ENCODE measurements at regions not wholly inside any gene's neighbourhood (a gene's known extent, or its start where the extent isn't known, plus 50 kb on each side); places are given as distances from the start of the nearest gene placed in this dataset.

DNA sequence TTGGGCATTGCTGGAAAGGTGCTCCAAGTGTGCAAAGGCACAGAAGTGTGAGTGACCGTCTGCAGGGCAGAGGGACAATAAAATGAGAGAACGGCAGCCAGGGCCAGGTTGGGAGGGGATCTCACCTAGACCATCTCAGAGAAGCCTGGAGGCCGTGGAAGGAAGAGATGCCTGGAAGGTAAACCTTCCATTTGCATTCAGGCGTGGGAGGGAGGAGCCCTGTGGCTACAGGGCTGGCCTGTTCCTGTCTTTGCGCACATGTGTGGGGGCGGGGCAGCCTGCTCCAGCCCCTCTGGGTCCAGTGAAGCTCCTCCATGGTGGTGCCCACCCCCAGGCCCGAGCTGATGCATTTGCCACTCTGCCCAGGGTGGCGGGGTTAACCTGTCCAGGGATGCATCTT is 473.6 kb upstream of the MGMT start:
- FAIRE-seq, result no peak
- TF ChIP-seq SPI1 (IDR thresholded peaks at IDR 0.05; ENCODE audit: low read depth, low read length), result no peak
- no peak for TF ChIP-seq POU2F2 (IDR thresholded peaks at IDR 0.05; ENCODE audit: low read depth, low read length)
- no peak for TF ChIP-seq TAF1 (IDR thresholded peaks at IDR 0.05; ENCODE audit: low read depth, low read length)
- TF ChIP-seq POLR2AphosphoS5 (IDR thresholded peaks at IDR 0.05; ENCODE audit: low read depth, low read length), result no peak
- no peak for TF ChIP-seq PAX5 (IDR thresholded peaks at IDR 0.05; ENCODE audit: insufficient read depth, low read length, severe bottlenecking)
- no peak for TF ChIP-seq POLR2A (IDR thresholded peaks at IDR 0.05; ENCODE audit: low read depth, low read length)
- DNase-seq (ENCODE audit: insufficient read length, low spot score), result no peak

DNA sequence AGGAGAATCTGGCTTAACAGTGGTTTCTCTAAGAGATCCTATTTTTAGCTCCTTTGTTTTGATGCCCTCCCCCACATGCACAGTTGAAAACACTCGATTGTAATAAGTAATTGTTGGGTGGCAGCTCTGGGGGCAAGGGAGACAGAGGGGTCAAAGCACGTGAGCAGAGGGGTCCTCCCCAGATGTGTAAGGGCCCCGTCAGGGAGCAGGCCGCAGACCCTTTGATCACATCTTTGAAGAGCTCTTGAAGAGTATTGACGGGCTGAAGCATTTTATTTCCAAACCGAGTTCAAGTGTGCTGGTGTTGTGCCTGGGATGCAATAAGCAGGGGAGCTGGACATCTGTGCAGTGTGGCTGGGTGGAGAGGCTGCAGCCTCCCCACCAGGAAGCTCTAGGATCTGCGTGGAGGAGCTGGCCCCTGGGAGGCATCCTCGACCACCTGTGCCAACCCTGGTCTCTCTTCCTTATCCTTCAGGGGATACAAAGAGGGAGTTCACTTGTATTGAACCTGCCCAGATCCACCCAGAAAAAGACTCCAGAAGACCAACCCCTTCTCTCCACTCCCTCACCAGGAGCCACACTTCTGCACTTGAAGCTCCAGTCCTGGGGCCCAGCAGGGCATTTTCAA is 473.0 kb upstream of the MGMT start:
- TF ChIP-seq TAF1 (IDR thresholded peaks at IDR 0.05; ENCODE audit: low read depth, low read length) (no peak), POLR2A (IDR thresholded peaks at IDR 0.05; ENCODE audit: low read depth, low read length) (no peak), PAX5 (IDR thresholded peaks at IDR 0.05; ENCODE audit: insufficient read depth, low read length, severe bottlenecking) (no peak), SPI1 (IDR thresholded peaks at IDR 0.05; ENCODE audit: low read depth, low read length) (no peak), POLR2AphosphoS5 (IDR thresholded peaks at IDR 0.05; ENCODE audit: low read depth, low read length) (no peak), POU2F2 (IDR thresholded peaks at IDR 0.05; ENCODE audit: low read depth, low read length) (no peak)
- FAIRE-seq, result no peak
- DNase-seq (ENCODE audit: insufficient read length, low spot score), result no peak

DNA sequence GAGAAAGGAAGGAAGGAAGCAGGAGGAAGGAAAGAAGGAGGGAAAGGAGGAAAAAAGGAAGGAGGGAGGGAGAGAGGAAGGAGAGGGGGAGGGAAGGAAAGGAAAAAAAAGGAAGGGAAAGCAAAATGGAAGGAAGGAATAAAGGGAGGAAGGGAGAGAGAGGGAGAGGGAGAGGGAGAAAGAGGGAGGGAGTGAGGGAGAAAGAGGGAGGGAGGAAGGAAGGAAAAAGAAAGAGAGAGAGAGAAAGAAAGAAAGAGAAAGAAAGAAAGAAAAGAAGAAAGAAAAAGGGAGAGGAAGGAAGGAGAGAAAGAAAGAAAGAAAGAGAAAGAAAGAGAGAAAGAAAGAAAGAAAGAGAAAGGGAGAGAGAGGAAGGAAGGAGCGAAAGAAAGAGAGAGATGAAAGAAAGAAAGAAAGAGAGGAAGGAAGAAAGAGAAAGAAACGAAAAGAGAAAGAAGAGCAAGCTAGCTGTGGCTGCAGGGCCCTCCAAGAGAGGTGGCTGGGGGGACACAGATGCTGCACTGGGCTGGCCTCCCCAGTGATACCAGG is 472.4 kb upstream of the MGMT start:
- no peak for TF ChIP-seq SPI1 (IDR thresholded peaks at IDR 0.05; ENCODE audit: low read depth, low read length)
- TF ChIP-seq POU2F2 (IDR thresholded peaks at IDR 0.05; ENCODE audit: low read depth, low read length), result no peak
- TF ChIP-seq TAF1 (IDR thresholded peaks at IDR 0.05; ENCODE audit: low read depth, low read length), result no peak
- no peak for TF ChIP-seq POLR2AphosphoS5 (IDR thresholded peaks at IDR 0.05; ENCODE audit: low read depth, low read length)
- no peak for TF ChIP-seq PAX5 (IDR thresholded peaks at IDR 0.05; ENCODE audit: insufficient read depth, low read length, severe bottlenecking)
- no peak for TF ChIP-seq POLR2A (IDR thresholded peaks at IDR 0.05; ENCODE audit: low read depth, low read length)
- no peak for FAIRE-seq
- no peak for DNase-seq (ENCODE audit: insufficient read length, low spot score)

DNA sequence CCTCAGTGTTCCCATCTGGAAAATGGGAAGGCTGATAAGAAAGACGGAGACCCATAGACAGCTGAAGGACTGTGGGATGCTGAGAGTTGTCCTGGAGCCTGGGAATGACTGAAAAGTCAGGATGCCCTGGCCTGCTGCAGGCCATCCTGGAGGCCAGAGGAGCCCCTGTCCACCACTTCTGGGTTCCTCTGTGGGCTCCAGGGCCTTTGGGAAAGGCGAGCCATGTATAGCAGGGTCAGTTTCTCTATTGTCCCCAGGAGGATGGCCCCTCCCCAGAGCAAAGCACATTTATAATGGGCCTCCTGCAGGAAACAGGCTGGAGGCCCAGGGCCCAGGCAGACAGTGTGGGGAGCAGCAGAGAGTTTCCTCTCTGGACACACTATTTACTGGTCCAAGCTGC is 471.4 kb upstream of the MGMT start:
- FAIRE-seq, result no peak
- TF ChIP-seq POLR2A (IDR thresholded peaks at IDR 0.05; ENCODE audit: low read depth, low read length) (no peak), POU2F2 (IDR thresholded peaks at IDR 0.05; ENCODE audit: low read depth, low read length) (no peak), TAF1 (IDR thresholded peaks at IDR 0.05; ENCODE audit: low read depth, low read length) (no peak), SPI1 (IDR thresholded peaks at IDR 0.05; ENCODE audit: low read depth, low read length) (no peak), PAX5 (IDR thresholded peaks at IDR 0.05; ENCODE audit: insufficient read depth, low read length, severe bottlenecking) (no peak), POLR2AphosphoS5 (IDR thresholded peaks at IDR 0.05; ENCODE audit: low read depth, low read length) (no peak)
- no peak for DNase-seq (ENCODE audit: insufficient read length, low spot score)

DNA sequence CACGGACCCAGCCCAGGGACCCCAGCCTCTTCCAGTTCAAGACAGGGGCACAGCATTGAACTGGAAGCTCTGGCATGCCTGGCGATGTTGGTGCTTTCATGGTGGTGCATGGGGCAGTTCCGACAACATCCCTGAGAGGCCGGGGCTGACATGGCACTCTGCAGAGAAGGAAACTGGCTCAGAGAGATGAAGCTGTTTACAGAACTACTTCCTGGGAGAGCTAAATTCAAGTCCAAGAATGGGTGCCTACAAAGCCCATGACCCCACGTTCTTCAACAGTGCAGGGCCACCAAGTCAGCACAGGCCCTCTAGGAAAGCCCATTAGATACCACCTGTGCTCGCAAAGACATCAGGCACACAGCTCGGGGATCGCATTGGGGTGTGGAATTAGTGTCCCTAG is 470.9 kb upstream of the MGMT start:
- no peak for DNase-seq (ENCODE audit: insufficient read length, low spot score)
- TF ChIP-seq PAX5 (IDR thresholded peaks at IDR 0.05; ENCODE audit: insufficient read depth, low read length, severe bottlenecking) (no peak), TAF1 (IDR thresholded peaks at IDR 0.05; ENCODE audit: low read depth, low read length) (no peak), SPI1 (IDR thresholded peaks at IDR 0.05; ENCODE audit: low read depth, low read length) (no peak), POU2F2 (IDR thresholded peaks at IDR 0.05; ENCODE audit: low read depth, low read length) (no peak), POLR2A (IDR thresholded peaks at IDR 0.05; ENCODE audit: low read depth, low read length) (no peak), POLR2AphosphoS5 (IDR thresholded peaks at IDR 0.05; ENCODE audit: low read depth, low read length) (no peak)
- no peak for FAIRE-seq

DNA sequence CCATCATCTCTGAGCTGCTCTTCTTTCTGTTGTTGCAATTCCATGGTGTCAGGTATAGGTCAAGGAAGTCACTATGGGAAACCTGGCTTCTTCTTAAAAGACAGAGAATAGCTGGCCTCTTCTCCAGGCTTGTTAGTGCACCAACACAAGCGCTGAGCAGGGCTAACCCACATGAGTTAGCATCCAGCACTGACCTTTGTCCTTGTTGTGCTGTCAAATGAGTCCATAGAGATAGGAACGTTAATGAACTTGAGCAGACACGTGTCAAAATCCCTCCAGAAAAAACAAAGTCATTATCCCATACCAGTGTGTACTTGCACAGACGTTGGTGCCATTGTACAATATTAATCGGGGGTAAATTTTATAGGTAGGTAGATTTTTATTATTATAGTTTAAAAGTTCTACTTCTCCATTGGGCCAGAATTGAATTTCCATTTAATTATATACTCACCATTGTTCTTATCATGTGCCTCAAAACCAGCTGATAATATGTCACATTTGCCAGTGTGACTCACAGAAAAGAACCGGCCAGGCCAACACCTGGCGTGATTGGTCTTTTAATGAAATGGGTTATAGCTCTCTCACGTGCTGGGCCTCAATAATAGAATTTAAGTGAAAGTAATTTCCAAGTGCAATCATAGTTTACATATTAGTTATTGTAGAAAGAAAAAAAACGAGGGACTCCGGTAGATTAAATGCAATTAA is 468.8 kb upstream of the MGMT start:
- FAIRE-seq (no peak), DNase-seq (ENCODE audit: insufficient read length, low spot score) (no peak)
- no peak for TF ChIP-seq TAF1 (IDR thresholded peaks at IDR 0.05; ENCODE audit: low read depth, low read length)
- TF ChIP-seq SPI1 (IDR thresholded peaks at IDR 0.05; ENCODE audit: low read depth, low read length), result no peak
- TF ChIP-seq POLR2A (IDR thresholded peaks at IDR 0.05; ENCODE audit: low read depth, low read length), result no peak
- no peak for TF ChIP-seq POU2F2 (IDR thresholded peaks at IDR 0.05; ENCODE audit: low read depth, low read length)
- no peak for TF ChIP-seq POLR2AphosphoS5 (IDR thresholded peaks at IDR 0.05; ENCODE audit: low read depth, low read length)
- TF ChIP-seq PAX5 (IDR thresholded peaks at IDR 0.05; ENCODE audit: insufficient read depth, low read length, severe bottlenecking), result no peak

DNA sequence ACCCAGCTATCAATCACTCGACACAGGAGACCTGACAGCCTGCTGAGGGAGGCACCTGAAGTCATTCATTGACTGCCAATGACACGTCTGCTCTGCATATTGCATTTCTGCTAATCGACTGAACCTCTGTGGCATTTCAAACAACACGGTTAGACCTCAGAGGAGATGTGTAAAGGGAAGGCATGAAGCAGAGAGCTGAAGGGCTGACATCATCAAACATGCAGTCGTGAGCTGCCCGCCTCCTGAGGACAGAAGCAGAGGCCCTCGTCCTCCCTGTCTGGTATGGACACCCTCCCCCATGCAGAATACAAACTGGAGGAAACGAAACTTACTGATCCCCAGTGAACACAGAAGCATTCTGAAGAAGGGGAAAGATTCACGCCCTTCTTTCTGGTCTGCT is 462.6 kb upstream of the MGMT start:
- no peak for FAIRE-seq
- TF ChIP-seq TAF1 (IDR thresholded peaks at IDR 0.05; ENCODE audit: low read depth, low read length), result no peak
- TF ChIP-seq POU2F2 (IDR thresholded peaks at IDR 0.05; ENCODE audit: low read depth, low read length), result no peak
- TF ChIP-seq POLR2AphosphoS5 (IDR thresholded peaks at IDR 0.05; ENCODE audit: low read depth, low read length), result no peak
- TF ChIP-seq POLR2A (IDR thresholded peaks at IDR 0.05; ENCODE audit: low read depth, low read length), result no peak
- no peak for TF ChIP-seq SPI1 (IDR thresholded peaks at IDR 0.05; ENCODE audit: low read depth, low read length)
- TF ChIP-seq PAX5 (IDR thresholded peaks at IDR 0.05; ENCODE audit: insufficient read depth, low read length, severe bottlenecking), result no peak
- no peak for DNase-seq (ENCODE audit: insufficient read length, low spot score)

DNA sequence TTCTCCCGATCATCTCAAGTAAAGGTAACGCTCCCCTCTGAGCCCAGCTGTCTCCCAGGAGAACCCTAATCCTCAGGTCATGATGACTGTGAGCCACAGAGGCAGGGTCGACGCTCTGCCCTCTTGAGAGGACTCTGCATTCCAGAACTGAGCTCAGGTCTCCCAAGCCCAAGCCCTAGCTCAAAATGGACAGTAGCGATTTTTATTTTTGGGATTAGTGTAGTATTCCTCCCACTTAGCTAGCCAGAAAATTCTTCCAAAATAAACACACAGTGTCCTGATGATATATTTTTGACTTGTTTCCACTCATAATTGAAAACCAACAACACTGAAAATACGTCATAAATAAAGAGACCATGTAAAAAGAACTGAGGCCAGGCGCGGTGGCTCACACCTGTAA is 462.0 kb upstream of the MGMT start:
- DNase-seq (ENCODE audit: insufficient read length, low spot score) (no peak), FAIRE-seq (no peak)
- TF ChIP-seq TAF1 (IDR thresholded peaks at IDR 0.05; ENCODE audit: low read depth, low read length) (no peak), PAX5 (IDR thresholded peaks at IDR 0.05; ENCODE audit: insufficient read depth, low read length, severe bottlenecking) (no peak), POLR2A (IDR thresholded peaks at IDR 0.05; ENCODE audit: low read depth, low read length) (no peak), POU2F2 (IDR thresholded peaks at IDR 0.05; ENCODE audit: low read depth, low read length) (no peak), POLR2AphosphoS5 (IDR thresholded peaks at IDR 0.05; ENCODE audit: low read depth, low read length) (no peak), SPI1 (IDR thresholded peaks at IDR 0.05; ENCODE audit: low read depth, low read length) (no peak)

DNA sequence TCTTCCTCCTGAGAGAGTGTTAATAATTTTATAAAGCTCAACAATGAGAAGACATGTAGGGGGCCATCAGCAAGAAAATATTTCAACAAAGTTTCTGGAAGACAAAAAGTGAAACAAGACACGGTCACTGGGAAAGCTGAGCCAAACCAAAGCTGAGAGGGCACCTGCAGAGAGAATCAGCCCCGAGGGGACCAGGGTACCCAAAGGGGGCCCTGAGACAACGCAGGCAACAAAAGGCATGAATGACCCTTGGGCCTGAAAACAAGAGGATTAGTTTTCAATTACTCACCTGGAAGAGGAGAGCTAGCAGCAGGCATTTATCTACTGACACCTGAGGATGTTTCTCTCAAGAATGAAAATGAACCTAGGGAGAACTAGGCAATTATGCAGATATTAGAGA is 461.2 kb upstream of the MGMT start:
- no peak for FAIRE-seq
- TF ChIP-seq POLR2A (IDR thresholded peaks at IDR 0.05; ENCODE audit: low read depth, low read length) (no peak), POU2F2 (IDR thresholded peaks at IDR 0.05; ENCODE audit: low read depth, low read length) (no peak), PAX5 (IDR thresholded peaks at IDR 0.05; ENCODE audit: insufficient read depth, low read length, severe bottlenecking) (no peak), POLR2AphosphoS5 (IDR thresholded peaks at IDR 0.05; ENCODE audit: low read depth, low read length) (no peak), SPI1 (IDR thresholded peaks at IDR 0.05; ENCODE audit: low read depth, low read length) (no peak), TAF1 (IDR thresholded peaks at IDR 0.05; ENCODE audit: low read depth, low read length) (no peak)
- DNase-seq (ENCODE audit: insufficient read length, low spot score), result no peak

All from GM12891 (cell line).